HepG2 (cell line): ENCODE measurements at regions not wholly inside any gene's neighbourhood (a gene's known extent, or its start where the extent isn't known, plus 50 kb on each side); places are given as distances from the start of the nearest gene placed in this dataset.

Experiments used
- ATAC-seq: fragments of 200-7000 bp; cut with Tn5 transposase; 3 replicates; pipeline ENCODE4 v1.9.1; 2020; ENCODE audit warnings: mild to moderate bottlenecking, moderate library complexity
- BruUV-seq: library from RNA; stranded (reverse); fragments of 400-500 nt; replicated peaks from 2 replicates; lab custom pipeline; 2021; lab: Mats Ljungman, UMichigan
- CTCF ChIA-PET: fragments of 300-600 bp; formaldehyde crosslinking; extraction: SDS; loops from one replicate; lab custom pipeline; 2021; ENCODE audit warnings: low total read pairs, inconsistent platforms, low intra/inter-chr PET ratio; lab: Yijun Ruan, JAX
- POLR2A ChIA-PET: fragments of 350-600 bp; sonication (Branson Sonifier 250); formaldehyde crosslinking; loops from one replicate; lab custom pipeline; 2020; ENCODE audit warnings: antibody characterized with exemption, inconsistent platforms; lab: Yijun Ruan, JAX
- DNase-seq: peaks from one replicate; pipeline ENCODE4 v3.0.0-alpha.2; 2015; ENCODE audit warnings: low spot score
- FAIRE-seq: peaks from 3 replicates; lab custom pipeline; 2011; peaks lifted over from hg19 to GRCh38; lab: Jason Lieb, UNC
- H2AFZ ChIP-seq: one replicate; pipeline ENCODE4 v1.6.1; 2011; ENCODE audit warnings: low read length, inconsistent platforms
- H3K27ac ChIP-seq: fragments of 300-600 bp; 3 replicates; pipeline ENCODE4 v1.8.0; 2011; ENCODE audit warnings: mixed run types, mild to moderate bottlenecking, mixed read lengths, low read length, inconsistent platforms; ENCODE audit not compliant: insufficient read depth; ENCODE audit errors: extremely low read length
- H3K27me3 ChIP-seq, 2 experiments: fragments of 200-600 bp in 1 of 2; 2 replicates in 1 of 2; 3 replicates in 1 of 2; pipeline versions ENCODE4 v1.6.0 to v1.8.0; 2011; ENCODE audit warnings: low read length in 2 of 2, mild to moderate bottlenecking in 2 of 2, moderate library complexity in 2 of 2, inconsistent platforms in 1 of 2; ENCODE audit not compliant: insufficient read depth in 2 of 2, control insufficient read depth in 1 of 2
- H3K36me3 ChIP-seq, 2 experiments: fragments of 200-600 bp in 1 of 2; replicated peaks in 1 of 2; 2 replicates in 1 of 2; 3 replicates in 1 of 2; pipeline versions ENCODE4 v1.5.1 to v1.8.0; 2011; ENCODE audit warnings: low read length in 2 of 2, inconsistent platforms in 1 of 2; ENCODE audit not compliant: insufficient read depth in 2 of 2, control insufficient read depth in 1 of 2
- H3K4me1 ChIP-seq: 2 replicates; pipeline ENCODE4 v1.5.1; 2012; ENCODE audit warnings: low read length, inconsistent platforms; ENCODE audit not compliant: insufficient read depth
- H3K4me2 ChIP-seq: 2 replicates; pipeline ENCODE4 v1.6.0; 2011; ENCODE audit warnings: low read depth, low read length, inconsistent platforms
- H3K4me3 ChIP-seq, 3 experiments: fragments of 200-600 bp in 1 of 3; sonication (generic), shearing (Covaris generic) in 1 of 3; replicated peaks in 1 of 3; 2 replicates each; pipeline ENCODE4 v1.5.1; 2011 to 2016; ENCODE audit warnings: low read length in 3 of 3, inconsistent platforms in 2 of 3, low read depth in 2 of 3, mild to moderate bottlenecking in 2 of 3, control low read depth in 1 of 3, mixed read lengths in 1 of 3; ENCODE audit not compliant: insufficient read depth in 1 of 3
- H3K79me2 ChIP-seq: one replicate; pipeline ENCODE4 v1.6.1; 2011; ENCODE audit warnings: low read length, inconsistent platforms; ENCODE audit not compliant: insufficient read depth
- H3K9ac ChIP-seq: 2 replicates; pipeline ENCODE4 v1.6.0; 2011; ENCODE audit warnings: mild to moderate bottlenecking, low read depth, low read length, inconsistent platforms; ENCODE audit not compliant: insufficient read depth
- H3K9me3 ChIP-seq: 2 replicates; pipeline ENCODE4 v1.5.1; 2012; ENCODE audit warnings: mild to moderate bottlenecking, low read length
- H4K20me1 ChIP-seq: 2 replicates; pipeline ENCODE4 v1.6.0; 2011; ENCODE audit warnings: inconsistent platforms, mild to moderate bottlenecking, low read length, moderate library complexity; ENCODE audit not compliant: insufficient read depth
- ATF7-NPFF ChIP-seq: sonication (generic); formaldehyde crosslinking; IDR thresholded peaks from 2 replicates; pipeline ENCODE4 v1.8.1; 2023; ENCODE audit warnings: mild to moderate bottlenecking, low read depth, missing genetic modification reagents, moderate library complexity
- BORCS8-MEF2B ChIP-seq: sonication (generic); formaldehyde crosslinking; IDR thresholded peaks from 2 replicates; pipeline ENCODE4 v1.8.0; 2022; ENCODE audit warnings: mild to moderate bottlenecking, missing genetic modification reagents
- FOXJ3 ChIP-seq: sonication (generic); formaldehyde crosslinking; IDR thresholded peaks from 2 replicates; pipeline ENCODE4 v1.4.0; 2020; ENCODE audit warnings: missing genetic modification reagents, mild to moderate bottlenecking, borderline replicate concordance
- IKZF4 ChIP-seq: sonication (generic); formaldehyde crosslinking; IDR thresholded peaks from 2 replicates; pipeline ENCODE4 v1.5.1; 2020; ENCODE audit warnings: borderline replicate concordance, mild to moderate bottlenecking, low read depth, missing genetic modification reagents; ENCODE audit errors: not compliant biosample characterization
- MIER2 ChIP-seq: IDR thresholded peaks from 2 replicates; pipeline ENCODE4 v1.6.1; 2016; ENCODE audit warnings: missing biosample characterization, missing genetic modification reagents
- MTF2 ChIP-seq: sonication (generic); formaldehyde crosslinking; IDR thresholded peaks from 2 replicates; pipeline ENCODE4 v1.5.0; 2020; ENCODE audit warnings: missing genetic modification reagents, borderline replicate concordance
- NBN ChIP-seq: fragments of 450-650 bp; conservative IDR thresholded peaks from 2 replicates; pipeline ENCODE4 v1.6.1; 2017
- NR3C1 ChIP-seq: sonication (generic); formaldehyde crosslinking; IDR thresholded peaks from 2 replicates; pipeline ENCODE4 v1.4.0; 2020; ENCODE audit warnings: missing genetic modification reagents
- SP140L ChIP-seq: sonication (generic); formaldehyde crosslinking; IDR thresholded peaks from 2 replicates; pipeline ENCODE4 v1.4.0; 2020; ENCODE audit warnings: missing genetic modification reagents, borderline replicate concordance
- TP53 ChIP-seq: sonication (generic); formaldehyde crosslinking; conservative IDR thresholded peaks from 2 replicates; pipeline ENCODE4 v1.4.0; 2020; ENCODE audit warnings: missing genetic modification reagents
- ZBTB21 ChIP-seq: sonication (generic); formaldehyde crosslinking; IDR thresholded peaks from 2 replicates; pipeline ENCODE4 v1.4.0; 2020; ENCODE audit warnings: missing genetic modification reagents
- ZNF550 ChIP-seq: sonication (generic); formaldehyde crosslinking; IDR thresholded peaks from 2 replicates; pipeline ENCODE4 v1.4.0; 2020; ENCODE audit warnings: mild to moderate bottlenecking, missing genetic modification reagents, borderline replicate concordance
- ZNF572 ChIP-seq: sonication (generic); formaldehyde crosslinking; IDR thresholded peaks from 2 replicates; pipeline ENCODE4 v1.5.1; 2020; ENCODE audit warnings: mild to moderate bottlenecking, missing genetic modification reagents
- WGBS: methylation state at CpG from one replicate; pipeline ENCODE4 v1.1.6; 2017; ENCODE audit warnings: low lambda C conversion rate; 5-methylcytosine and 5-hydroxymethylcytosine counted together
- in situ Hi-C: cut with HindIII; loops from 2 replicates; pipeline ENCODE4 v1.10.0; 2017; ENCODE audit warnings: low pct_unique_long_range_greater_than_20kb; ENCODE audit not compliant: extremely low pct_ligation_motif_present
- intact Hi-C: fragments of 100-400 bp; cut with micrococcal nuclease; formaldehyde crosslinking; loops from one replicate; pipeline ENCODE4 v1.10.0; 2022; ENCODE audit not compliant: unreplicated experiment
- TF ChIP-seq, protein P1 (sequence below): sonication (generic); formaldehyde crosslinking; IDR thresholded peaks from 2 replicates; pipeline ENCODE4 v1.4.0; 2020; ENCODE audit warnings: missing genetic modification reagents

DNA sequence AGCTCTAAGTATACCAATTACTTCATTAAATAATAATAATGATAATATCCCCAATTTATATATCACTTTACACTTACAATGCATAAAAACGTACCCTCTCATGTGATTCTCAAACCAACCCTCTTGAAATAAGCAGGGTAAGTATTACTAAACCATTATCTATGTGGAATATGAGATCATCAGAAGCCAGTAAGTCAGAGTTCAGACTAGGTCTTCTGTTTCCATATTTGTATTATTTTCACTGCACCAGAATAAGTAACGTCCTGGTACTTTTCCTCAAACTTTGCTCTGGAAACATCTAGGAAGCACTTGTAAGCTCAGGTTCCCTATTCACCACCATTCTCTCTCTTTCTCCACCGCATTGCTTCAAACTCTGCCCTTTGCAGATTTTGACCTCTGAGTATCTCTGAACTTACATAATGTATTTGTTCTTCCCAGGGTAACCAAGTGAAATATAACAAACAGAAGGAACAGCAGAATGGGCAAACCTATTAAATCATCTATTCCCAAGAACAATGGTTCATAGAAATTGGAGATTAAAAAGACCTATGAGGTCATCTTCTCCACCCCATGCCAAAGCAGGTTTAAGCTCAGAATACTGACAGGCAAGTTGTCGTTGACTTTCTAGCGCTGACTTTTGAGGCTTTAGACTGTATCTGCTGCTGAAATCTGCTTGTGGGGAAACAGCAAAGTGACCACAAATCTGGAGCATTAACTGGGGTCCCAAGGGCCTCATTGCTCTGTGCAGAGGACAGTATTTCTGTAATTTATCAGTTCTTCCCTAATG, 161.3 kb upstream of the FAR2 start:
- Histone ChIP-seq H3K79me2 (no peaks in the 10 kb centered on the region), H3K27me3 (no peaks in the 10 kb centered on the region), H3K4me2 (no peak overlapping the region), H3K4me1 (no peaks in the 10 kb centered on the region), H3K4me3 (no peak overlapping the region), H3K27ac (no peak overlapping the region), H3K36me3 (no peaks in the 10 kb centered on the region), H2AFZ (no peak overlapping the region), H3K9ac (no peak overlapping the region), H4K20me1 (no peaks in the 10 kb centered on the region), H3K9me3 (no peaks in the 10 kb centered on the region)
- DNase-seq: peak; percentile 7
- ChIA-PET POLR2A (no interaction called here), CTCF (no interaction called here)
- TF ChIP-seq MTF2 (CRISPR knock-in tag) (no peak), NR3C1 (CRISPR knock-in tag) (no peak), MIER2 (CRISPR knock-in tag) (no peak), ZNF572 (CRISPR knock-in tag) (no peak), BORCS8-MEF2B (CRISPR knock-in tag) (no peak)
- TF ChIP-seq, protein P1, sequence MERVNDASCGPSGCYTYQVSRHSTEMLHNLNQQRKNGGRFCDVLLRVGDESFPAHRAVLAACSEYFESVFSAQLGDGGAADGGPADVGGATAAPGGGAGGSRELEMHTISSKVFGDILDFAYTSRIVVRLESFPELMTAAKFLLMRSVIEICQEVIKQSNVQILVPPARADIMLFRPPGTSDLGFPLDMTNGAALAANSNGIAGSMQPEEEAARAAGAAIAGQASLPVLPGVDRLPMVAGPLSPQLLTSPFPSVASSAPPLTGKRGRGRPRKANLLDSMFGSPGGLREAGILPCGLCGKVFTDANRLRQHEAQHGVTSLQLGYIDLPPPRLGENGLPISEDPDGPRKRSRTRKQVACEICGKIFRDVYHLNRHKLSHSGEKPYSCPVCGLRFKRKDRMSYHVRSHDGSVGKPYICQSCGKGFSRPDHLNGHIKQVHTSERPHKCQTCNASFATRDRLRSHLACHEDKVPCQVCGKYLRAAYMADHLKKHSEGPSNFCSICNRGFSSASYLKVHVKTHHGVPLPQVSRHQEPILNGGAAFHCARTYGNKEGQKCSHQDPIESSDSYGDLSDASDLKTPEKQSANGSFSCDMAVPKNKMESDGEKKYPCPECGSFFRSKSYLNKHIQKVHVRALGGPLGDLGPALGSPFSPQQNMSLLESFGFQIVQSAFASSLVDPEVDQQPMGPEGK: no peak
- in situ Hi-C loops: no loop called here
- no peak for ATAC-seq
- intact Hi-C loops: no loop called here
- FAIRE-seq: no peak
- BruUV-seq: no TSS peak
- 27% methylated on average over 5 of the region's 5 CpGs for WGBS

DNA sequence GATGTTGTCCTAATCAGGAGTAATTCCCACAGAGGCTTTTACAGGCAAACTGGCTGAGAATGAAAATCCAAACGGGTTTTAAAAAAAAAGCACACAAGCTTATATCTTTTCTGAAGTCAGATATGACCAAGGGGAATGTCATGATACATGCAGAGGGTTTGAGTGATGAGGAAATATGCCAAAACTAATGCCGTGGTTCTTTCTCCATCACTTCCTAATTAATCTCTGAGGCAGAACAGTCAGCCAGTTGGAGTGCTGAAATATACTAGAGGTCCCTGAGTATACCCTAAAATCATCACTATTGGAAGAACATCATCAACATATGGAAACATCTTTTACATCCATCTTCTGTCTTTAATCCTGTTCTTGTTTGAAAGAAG, 160.8 kb upstream of the FAR2 start:
- DNase-seq (no peak), FAIRE-seq (no peak), ATAC-seq (no peak)
- Histone ChIP-seq H2AFZ (no peak overlapping the region), H3K36me3 (no peaks in the 10 kb centered on the region), H3K27ac (no peak overlapping the region), H3K4me1 (no peaks in the 10 kb centered on the region), H3K4me3 (no peak overlapping the region), H3K79me2 (no peaks in the 10 kb centered on the region), H3K9me3 (no peaks in the 10 kb centered on the region), H3K9ac (no peak overlapping the region), H4K20me1 (no peaks in the 10 kb centered on the region), H3K4me2 (no peak overlapping the region), H3K27me3 (no peaks in the 10 kb centered on the region)
- POLR2A ChIA-PET: no interaction called here
- intact Hi-C loops (no loop called here), in situ Hi-C loops (no loop called here)
- WGBS: 18% methylated on average over 2 of the region's 2 CpGs
- CTCF ChIA-PET: no interaction called here
- BruUV-seq: no TSS peak
- TF ChIP-seq NBN (no peak), ZNF550 (CRISPR knock-in tag) (no peak), ATF7-NPFF (CRISPR knock-in tag) (no peak), TP53 (no peak), SP140L (CRISPR knock-in tag) (no peak), ZBTB21 (no peak), IKZF4 (no peak), FOXJ3 (no peak)
